A549 (cell line): ENCODE measurements at regions not wholly inside any gene's neighbourhood (a gene's known extent, or its start where the extent isn't known, plus 50 kb on each side); places are given as distances from the start of the nearest gene placed in this dataset.

Experiments used
- CTCF ChIP-seq: fragments of >200 bp; sonication (Bioruptor Twin); formaldehyde crosslinking; IDR thresholded peaks from 3 replicates; pipeline ENCODE4 v1.5.1; 2016
- KDM1A ChIP-seq: fragments of 200-600 bp; sonication (generic); IDR thresholded peaks from 2 replicates; pipeline ENCODE4 v1.6.1; 2016; ENCODE audit warnings: low read depth, mild to moderate bottlenecking
- RCOR1 ChIP-seq: fragments of 150-350 bp; IDR thresholded peaks from 2 replicates; pipeline ENCODE4 v1.6.1; 2014; ENCODE audit warnings: antibody characterized with exemption, low read length, low read depth
- RFX5 ChIP-seq: fragments of 450-650 bp; IDR thresholded peaks from 2 replicates; pipeline ENCODE4 v1.7.1; 2014; ENCODE audit warnings: antibody characterized with exemption, mild to moderate bottlenecking, moderate library complexity

- no peak for TF ChIP-seq CTCF
- no peak for TF ChIP-seq RFX5
- TF ChIP-seq RCOR1: no peak
- TF ChIP-seq KDM1A: no peak
Observed at GRCh38 chr18:1133541-1133940, 228.9 kb downstream of the ADCYAP1 start.
